Prostate gland (tissue), 2 donors: ENCODE measurements at regions not wholly inside any gene's neighbourhood (a gene's known extent, or its start where the extent isn't known, plus 50 kb on each side); places are given as distances from the start of the nearest gene placed in this dataset.

Source experiments
- CTCF ChIP-seq, 4 experiments: fragments of 200-600 bp in 2 of 4; fragments of 450-650 bp in 2 of 4; sonication (generic) in 2 of 4; IDR thresholded peaks; 1 replicate in 3 of 4; 2 replicates in 1 of 4; pipeline ENCODE4 v1.5.1; 2016 to 2019; ENCODE audit warnings: antibody characterized with exemption in 4 of 4, mild to moderate bottlenecking in 2 of 4, moderate library complexity in 2 of 4
- POLR2A ChIP-seq: fragments of 450-650 bp; IDR thresholded peaks from one replicate; pipeline ENCODE4 v1.6.1; 2016; ENCODE audit warnings: antibody characterized with exemption, mild to moderate bottlenecking
- POLR2AphosphoS5 ChIP-seq: sonication (generic); formaldehyde crosslinking; IDR thresholded peaks from one replicate; pipeline ENCODE4 v1.6.1; 2017; ENCODE audit warnings: antibody characterized with exemption

GRCh38 chr6:119736296-119737021 is 386.9 kb upstream of the MAN1A1 start:
- TF ChIP-seq CTCF (IDR thresholded peaks at IDR 0.05) (no peak), POLR2A (no peak), POLR2AphosphoS5 (no peak)
